GM15510 (cell line): ENCODE measurements at regions not wholly inside any gene's neighbourhood (a gene's known extent, or its start where the extent isn't known, plus 50 kb on each side); places are given as distances from the start of the nearest gene placed in this dataset.

ENCODE experiments used
- POLR2A ChIP-seq: IDR thresholded peaks from 3 replicates; pipeline ENCODE4 v1.6.1; 2011; ENCODE audit warnings: borderline replicate concordance; ENCODE audit not compliant: insufficient read length; ENCODE audit errors: extremely low read depth

GRCh38 chr6:14945461-14946185 lies 300.2 kb upstream of the JARID2 start:
- no peak for TF ChIP-seq POLR2A

GRCh38 chr6:14946753-14947152 lies 299.1 kb upstream of the JARID2 start:
- no peak for TF ChIP-seq POLR2A

- TF ChIP-seq POLR2A: no peak
Observed at GRCh38 chr6:14948586-14949245, 297.2 kb upstream of the JARID2 start.

- no peak for TF ChIP-seq POLR2A
Observed at GRCh38 chr6:14950103-14950969, 295.5 kb upstream of the JARID2 start.

GRCh38 chr6:14950970-14951276 lies 294.9 kb upstream of the JARID2 start:
- no peak for TF ChIP-seq POLR2A

- TF ChIP-seq POLR2A: no peak
Observed at GRCh38 chr6:14951704-14952103, 294.2 kb upstream of the JARID2 start.

- no peak for TF ChIP-seq POLR2A
Observed at GRCh38 chr6:14953836-14954235, 292.0 kb upstream of the JARID2 start.

- no peak for TF ChIP-seq POLR2A
Observed at GRCh38 chr6:14957355-14958059, 288.4 kb upstream of the JARID2 start.

GRCh38 chr6:14959324-14959885 lies 286.5 kb upstream of the JARID2 start:
- no peak for TF ChIP-seq POLR2A

- TF ChIP-seq POLR2A: no peak
Observed at GRCh38 chr6:14964556-14965270, 281.2 kb upstream of the JARID2 start.

GRCh38 chr6:14965424-14966075 lies 280.3 kb upstream of the JARID2 start:
- TF ChIP-seq POLR2A: no peak

GRCh38 chr6:14966096-14966905 lies 279.6 kb upstream of the JARID2 start:
- TF ChIP-seq POLR2A: no peak
